HG03520 (cell line): ENCODE measurements at regions not wholly inside any gene's neighbourhood (a gene's known extent, or its start where the extent isn't known, plus 50 kb on each side); places are given as distances from the start of the nearest gene placed in this dataset.
A peak's percentile ranks its signal among the peaks of the same experiment; 100 is the strongest.

Experiments used
- ATAC-seq: cut with Tn5 transposase; IDR thresholded peaks from one replicate; pipeline ENCODE4 v1.9.1; 2021; ENCODE audit warnings: mild to moderate bottlenecking, moderate library complexity; ENCODE audit not compliant: unreplicated experiment

- ATAC-seq: no peak
Measured at GRCh38 chr13:39965309-39965708, 309.8 kb downstream of the COG6 start.

DNA sequence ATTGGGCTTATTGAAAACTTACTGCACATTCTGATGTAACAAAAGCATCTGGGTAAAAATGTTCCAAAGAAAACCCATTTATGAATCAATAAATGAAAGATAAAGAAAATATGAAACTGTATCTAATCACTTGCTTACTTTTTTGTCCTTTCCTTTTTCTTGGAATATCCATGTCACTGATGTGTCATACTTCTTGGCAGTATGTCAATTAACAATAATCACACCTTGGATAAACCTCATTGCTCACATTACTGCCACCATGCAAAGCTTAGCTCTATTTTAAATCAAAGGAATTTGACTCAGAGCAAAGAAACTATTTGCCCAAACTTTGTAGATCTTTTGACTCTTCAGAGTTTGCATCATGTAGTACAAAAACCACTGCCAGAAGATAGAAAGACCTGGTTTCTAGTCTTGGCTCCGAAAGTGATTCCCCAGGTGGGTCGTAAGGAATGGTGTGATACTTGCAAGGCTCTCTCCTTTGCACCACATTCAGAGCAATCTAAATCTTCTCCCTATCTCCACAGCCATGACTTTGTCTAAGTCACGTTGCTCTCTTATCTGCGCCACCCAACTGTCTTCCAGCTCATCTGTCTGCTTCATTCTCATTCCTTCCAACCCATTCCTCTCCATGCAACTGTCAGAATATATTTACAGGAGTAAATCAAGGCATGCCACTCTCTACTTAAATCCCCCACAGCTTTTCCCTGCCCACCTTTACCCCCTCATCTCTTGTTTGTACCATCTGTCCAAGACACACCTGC, 311.9 kb downstream of the COG6 start:
- no peak for ATAC-seq

- ATAC-seq: no peak
Measured at GRCh38 chr13:39968646-39969475, 313.4 kb downstream of the COG6 start.

DNA sequence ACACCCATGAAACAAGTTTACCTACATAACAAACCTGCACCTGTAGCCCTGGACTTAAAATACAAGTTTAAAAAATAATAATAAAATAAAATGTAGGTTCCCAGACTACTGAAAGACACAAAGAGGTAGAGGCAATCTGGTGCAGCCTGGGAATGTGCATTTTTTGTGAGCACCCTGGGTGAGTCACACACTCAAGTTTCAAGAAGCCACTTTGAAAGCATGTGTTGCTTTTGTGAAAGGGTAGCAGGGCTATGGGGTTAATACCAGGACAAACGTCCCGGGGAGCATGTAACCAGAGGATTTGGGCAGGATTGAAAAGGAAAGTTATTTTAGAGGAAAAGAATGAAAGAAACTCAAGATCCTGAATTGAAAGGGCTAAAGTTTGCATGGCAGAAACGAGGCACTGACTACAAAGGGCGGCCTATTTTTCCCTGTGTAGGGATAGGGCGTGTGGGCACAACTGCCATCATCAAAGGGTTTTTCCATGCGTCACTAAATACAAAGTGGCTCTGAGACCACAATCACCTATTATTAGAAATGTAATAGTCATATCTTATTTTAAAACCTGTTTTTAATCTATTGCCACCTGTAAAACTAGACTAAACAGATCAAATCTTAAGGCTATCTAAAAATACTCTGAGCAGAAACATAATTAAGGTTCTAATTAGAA, 314.9 kb downstream of the COG6 start:
- ATAC-seq: no peak

DNA sequence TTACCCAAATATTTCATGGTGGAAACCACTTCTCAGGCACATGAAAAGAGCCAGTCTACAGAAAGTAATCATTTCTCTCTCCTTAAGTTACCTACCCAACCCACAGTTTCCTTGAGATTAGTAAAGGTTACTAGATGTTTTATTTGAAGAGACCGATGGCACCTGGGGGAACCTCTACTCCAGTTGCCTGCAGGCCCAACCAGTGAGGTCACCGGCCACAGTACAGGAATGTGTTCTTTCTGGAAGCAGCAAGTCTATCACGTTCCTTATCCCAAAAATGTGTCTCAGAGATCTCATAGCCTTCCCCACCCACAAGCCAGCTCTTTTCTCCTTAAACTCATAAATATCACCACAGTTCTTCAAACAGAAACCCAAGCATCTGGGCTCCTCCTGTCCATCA, 316.1 kb downstream of the COG6 start:
- no peak for ATAC-seq

GRCh38 chr13:39976481-39976880, 321.0 kb downstream of the COG6 start:
- no peak for ATAC-seq

DNA sequence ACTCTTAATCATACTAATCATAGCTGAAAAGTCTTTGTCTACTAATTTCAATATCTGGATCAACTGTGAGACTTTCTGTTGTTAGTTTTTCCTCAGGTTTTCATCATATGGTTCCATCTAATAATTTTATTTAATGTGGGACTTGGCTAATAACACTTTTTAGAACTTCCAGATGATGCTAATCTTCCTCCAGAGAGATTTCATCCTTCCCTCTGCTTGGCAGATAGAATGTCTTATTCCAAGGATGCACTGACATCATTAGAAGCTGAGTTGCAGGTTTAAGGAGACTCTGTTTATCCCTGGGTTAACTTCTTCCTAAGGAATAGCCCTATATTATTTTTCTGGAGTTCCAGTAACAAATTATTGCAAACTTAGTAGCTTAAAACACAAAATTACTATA, 325.6 kb downstream of the COG6 start:
- no peak for ATAC-seq

- no peak for ATAC-seq
Measured at GRCh38 chr13:39982745-39983144, 327.3 kb downstream of the COG6 start.

DNA sequence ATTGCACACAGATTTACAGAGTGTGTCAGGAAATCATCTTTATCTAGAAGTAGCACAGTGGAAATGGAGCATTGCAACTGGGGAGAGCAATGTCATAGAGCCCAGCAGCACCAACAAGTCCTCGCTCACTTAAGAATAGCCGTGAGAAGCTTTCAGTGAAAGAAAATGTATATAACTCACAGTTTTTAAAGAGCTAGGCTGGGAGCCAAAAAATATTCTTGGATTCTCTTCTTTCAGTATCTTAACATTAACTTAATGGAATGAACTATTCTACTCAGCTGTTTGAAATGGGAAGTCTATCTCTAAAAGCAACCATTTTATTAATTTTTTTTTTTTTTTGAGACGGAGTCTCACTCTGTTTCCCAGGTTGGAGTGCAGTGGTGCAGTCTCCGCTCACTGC, 329.6 kb downstream of the COG6 start:
- ATAC-seq: no peak

DNA sequence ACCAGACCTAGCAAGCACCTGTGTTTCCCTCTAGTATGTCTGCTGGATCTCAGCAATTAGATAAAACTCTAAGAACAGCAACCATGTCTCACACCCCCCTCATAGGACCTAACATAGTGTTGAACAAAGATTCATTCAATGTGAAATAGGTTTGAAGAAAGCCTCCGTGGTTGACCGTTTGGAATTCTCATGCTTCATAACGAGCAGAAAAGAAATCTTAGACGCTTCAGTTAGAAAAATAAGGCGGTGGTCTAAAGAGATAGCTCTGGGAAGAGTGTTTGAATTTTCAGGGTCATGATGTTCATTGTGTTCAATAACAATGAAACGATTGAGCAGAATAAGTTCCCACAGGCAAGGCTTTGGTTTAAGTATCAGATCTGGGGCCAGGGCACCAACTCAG, 332.9 kb downstream of the COG6 start:
- ATAC-seq: no peak

DNA sequence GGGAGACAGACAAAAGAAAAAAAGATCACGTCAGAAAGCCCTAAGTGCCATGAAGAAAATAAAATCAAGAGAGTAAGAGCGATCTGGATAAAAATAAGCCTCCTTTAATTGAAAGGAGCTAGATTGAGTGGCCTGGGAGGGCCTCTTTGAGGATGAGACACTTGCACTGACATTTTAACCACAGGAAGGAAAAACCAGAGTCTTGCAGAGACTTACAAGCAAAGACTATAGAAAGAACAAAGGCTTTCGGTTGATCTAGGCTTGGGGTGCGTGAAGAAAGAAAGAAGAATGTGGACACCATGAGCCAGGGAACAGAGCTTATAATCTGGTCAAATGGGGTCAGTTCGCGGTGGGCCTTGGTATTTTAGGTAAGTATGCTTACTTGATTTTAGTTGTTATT, 342.7 kb downstream of the COG6 start:
- no peak for ATAC-seq

- ATAC-seq: no peak
Measured at GRCh38 chr13:40002016-40002415, 346.6 kb downstream of the COG6 start.

GRCh38 chr13:40013554-40013953, 358.1 kb downstream of the COG6 start:
- ATAC-seq: no peak

- ATAC-seq: no peak
Measured at GRCh38 chr13:40016953-40017660, 361.6 kb downstream of the COG6 start.

GRCh38 chr13:40017662-40018262, 362.3 kb downstream of the COG6 start:
- ATAC-seq: no peak

DNA sequence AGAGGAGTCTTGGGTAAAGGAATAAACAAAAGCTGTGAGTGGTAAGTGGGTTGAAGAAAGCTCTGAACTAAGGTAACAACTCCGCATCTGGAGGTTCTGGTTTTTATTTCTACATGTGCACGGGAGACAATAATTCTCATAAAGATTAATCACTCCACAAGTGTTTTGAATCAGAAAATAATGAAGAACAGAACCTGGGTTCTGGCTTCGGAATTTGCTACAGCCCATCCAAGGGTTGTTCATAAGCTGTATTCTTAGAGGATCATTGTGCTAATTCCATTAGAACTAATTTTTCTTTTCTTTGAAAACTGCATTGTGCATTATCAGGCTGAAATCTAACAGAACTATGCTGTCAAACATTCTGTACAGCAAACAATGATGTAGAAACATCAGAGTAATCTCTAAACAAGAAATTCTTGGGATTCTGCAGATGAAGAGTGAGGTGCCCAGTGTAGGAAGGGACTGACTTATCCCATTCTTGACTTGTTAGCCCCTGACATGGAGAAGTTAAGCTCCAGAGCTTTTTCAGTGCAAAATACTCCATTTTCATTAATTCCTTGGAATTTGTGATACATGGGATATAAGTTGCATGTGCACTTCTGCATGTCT, 368.2 kb downstream of the COG6 start:
- ATAC-seq: no peak

- ATAC-seq: no peak
Measured at GRCh38 chr13:40024204-40024966, 368.9 kb downstream of the COG6 start.

- no peak for ATAC-seq
Measured at GRCh38 chr13:40024967-40025714, 369.7 kb downstream of the COG6 start.

DNA sequence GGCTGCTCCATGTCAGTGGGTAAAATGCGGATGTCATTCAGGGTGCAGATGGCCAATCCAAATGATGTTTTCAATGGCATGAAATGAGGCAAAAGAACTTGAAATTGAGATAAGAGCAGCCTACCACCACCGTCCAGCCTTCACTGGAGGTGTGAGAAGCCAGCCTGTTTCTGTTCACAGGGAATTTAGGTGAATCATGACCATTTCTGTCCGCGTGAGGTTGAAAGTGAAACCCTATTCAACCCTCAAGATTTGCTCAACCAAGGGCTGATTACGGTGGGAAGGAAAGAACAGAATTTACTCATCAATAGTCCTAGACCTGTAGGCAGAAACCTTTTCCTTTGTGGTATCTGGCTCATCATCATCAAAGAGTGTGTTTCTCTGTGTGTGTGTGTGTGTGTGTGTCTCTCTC, 370.7 kb downstream of the COG6 start:
- ATAC-seq: peak; percentile 95
